Choroid plexus epithelial cell (primary cell): ENCODE measurements at regions not wholly inside any gene's neighbourhood (a gene's known extent, or its start where the extent isn't known, plus 50 kb on each side); places are given as distances from the start of the nearest gene placed in this dataset.
A peak's percentile ranks its signal among the peaks of the same experiment; 100 is the strongest.

Experiments
- DNase-seq: peaks from one replicate; pipeline ENCODE4 v3.0.0-alpha.2; 2010; ENCODE audit warnings: low read depth
- H3K4me3 ChIP-seq: 2 replicates; pipeline ENCODE4 v1.5.1; 2011; ENCODE audit warnings: low read depth, mild to moderate bottlenecking, control low read depth, low read length, moderate library complexity
- CTCF ChIP-seq: conservative IDR thresholded peaks from 2 replicates; pipeline ENCODE4 v1.5.1; 2011; ENCODE audit warnings: low read depth, mild to moderate bottlenecking, control low read depth, inconsistent platforms, low read length, moderate library complexity

DNA sequence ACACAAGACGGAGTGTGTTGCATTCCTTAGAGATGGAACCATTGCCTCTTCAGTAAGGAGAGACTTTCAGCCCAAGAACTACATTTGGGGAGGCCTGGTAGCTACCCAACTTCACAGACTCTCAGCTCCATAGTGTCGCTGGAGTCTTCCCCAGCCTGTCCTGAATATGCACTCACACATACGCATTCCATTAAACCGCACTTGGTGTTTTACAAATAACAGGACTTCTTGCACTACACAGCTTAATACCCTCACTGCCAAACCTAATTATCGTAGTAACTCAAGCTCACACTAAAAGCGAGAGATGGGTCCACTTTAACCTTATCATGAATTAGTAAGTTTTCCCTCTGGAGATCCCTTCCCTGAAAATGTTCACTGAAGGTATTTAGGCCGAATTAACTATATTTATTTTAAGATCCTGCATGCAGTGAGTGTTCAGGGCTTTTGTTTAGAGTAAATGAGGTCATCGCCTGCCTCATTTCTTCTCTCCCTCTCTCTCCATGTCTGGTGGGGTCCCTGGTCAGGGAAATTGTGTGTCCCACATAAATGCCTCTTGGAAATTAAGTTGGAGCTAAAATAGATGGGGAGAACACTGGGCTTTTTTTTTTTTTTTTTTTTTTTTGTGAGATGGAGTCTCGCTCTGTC is 171.9 kb downstream of the FAM43A start:
- no peak for TF ChIP-seq CTCF
- H3K4me3 ChIP-seq: no peak overlapping the region
- peak; percentile 61 for DNase-seq

GRCh38 chr3:194858382-194858781 is 172.7 kb downstream of the FAM43A start:
- no peak for DNase-seq
- no peak overlapping the region for H3K4me3 ChIP-seq
- TF ChIP-seq CTCF: no peak

DNA sequence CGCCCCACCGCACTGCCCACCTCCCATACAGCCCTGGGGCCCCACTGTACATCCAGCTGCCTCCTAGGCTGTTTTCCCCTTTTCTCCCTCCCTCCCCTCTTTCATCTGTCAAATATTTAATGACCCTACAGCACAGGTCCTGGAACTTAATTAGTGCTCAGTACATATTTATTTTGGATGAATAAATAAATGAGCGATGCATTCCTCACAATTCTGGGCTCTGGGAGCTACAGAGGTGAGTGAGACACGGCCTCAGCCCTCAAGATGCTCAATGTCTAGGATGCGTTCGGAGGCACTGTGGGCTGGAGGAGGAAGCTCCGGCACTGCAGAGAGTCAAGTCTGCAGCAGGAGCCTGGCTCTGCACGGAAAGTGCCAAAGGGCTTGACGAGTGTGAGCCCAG is 175.0 kb downstream of the FAM43A start:
- no peak for DNase-seq
- no peak overlapping the region for H3K4me3 ChIP-seq
- TF ChIP-seq CTCF: no peak

GRCh38 chr3:194861375-194861774 is 175.7 kb downstream of the FAM43A start:
- DNase-seq: no peak
- H3K4me3 ChIP-seq: no peak overlapping the region
- TF ChIP-seq CTCF: no peak

GRCh38 chr3:194865061-194865460 is 179.4 kb downstream of the FAM43A start:
- no peak overlapping the region for H3K4me3 ChIP-seq
- DNase-seq: no peak
- no peak for TF ChIP-seq CTCF

DNA sequence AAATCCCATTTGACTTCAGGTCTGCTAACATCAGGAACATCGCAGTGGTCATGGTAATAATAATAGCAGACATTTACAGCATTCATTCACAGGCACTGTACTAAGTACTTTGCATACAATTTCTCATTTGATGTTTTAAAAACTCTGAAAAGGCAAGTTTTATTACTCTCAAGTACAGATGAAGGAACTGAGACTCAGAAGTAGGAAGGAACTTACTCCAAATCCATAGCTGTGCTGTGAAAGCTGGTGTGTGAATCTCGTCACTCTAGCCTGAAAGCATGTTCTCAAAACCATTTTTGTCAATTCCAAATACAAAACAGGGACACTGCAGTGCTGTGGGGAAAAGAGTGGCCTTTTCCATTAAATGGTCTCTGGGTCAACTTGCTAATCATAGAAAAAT is 179.9 kb downstream of the FAM43A start:
- no peak for TF ChIP-seq CTCF
- DNase-seq: no peak
- H3K4me3 ChIP-seq: no peak overlapping the region

- no peak for DNase-seq
- no peak overlapping the region for H3K4me3 ChIP-seq
- no peak for TF ChIP-seq CTCF
These were observed 180.6 kb downstream of the FAM43A start for GRCh38 chr3:194866236-194866635.
